Ovary (tissue), 3 donors: ENCODE measurements at regions not wholly inside any gene's neighbourhood (a gene's known extent, or its start where the extent isn't known, plus 50 kb on each side); places are given as distances from the start of the nearest gene placed in this dataset.

Experiments used
- EP300 ChIP-seq: sonication (generic); formaldehyde crosslinking; IDR thresholded peaks from one replicate; pipeline ENCODE4 v1.6.1; 2017; ENCODE audit warnings: antibody characterized with exemption
- POLR2A ChIP-seq: fragments of 450-650 bp; IDR thresholded peaks from one replicate; pipeline ENCODE4 v1.6.1; 2017; ENCODE audit warnings: antibody characterized with exemption, mild to moderate bottlenecking, moderate library complexity
- TF ChIP-seq, protein P1 (sequence below), 3 donors: fragments of 450-650 bp in 2 of 3; fragments of 200-600 bp in 1 of 3; IDR thresholded peaks; one replicate each; pipeline versions ENCODE4 v1.5.1 to v1.8.0; 2016 to 2022; ENCODE audit warnings: antibody characterized with exemption in 3 of 3, mild to moderate bottlenecking in 1 of 3
- donor health status: DM: no; HTN: no; CAD: no.

DNA sequence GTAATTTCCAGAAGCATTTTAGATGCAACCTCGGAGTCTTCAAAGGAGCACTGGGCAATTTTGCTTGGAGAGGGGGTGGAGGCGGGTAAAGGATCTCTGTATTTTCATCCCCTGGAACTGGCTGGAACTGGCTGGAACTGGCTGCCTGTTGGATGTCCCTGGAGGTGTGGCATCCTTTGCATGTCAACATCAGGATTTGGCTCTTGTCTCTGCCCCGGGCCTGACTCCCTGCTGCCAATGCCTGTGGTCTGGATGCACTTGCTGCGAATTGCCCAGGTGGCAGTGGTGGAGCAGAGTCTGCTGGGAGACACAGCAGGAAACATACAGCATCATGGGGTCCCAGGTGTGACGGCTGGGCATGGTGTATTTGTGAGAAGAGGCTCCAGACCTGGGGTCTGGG, 391.3 kb downstream of the GADD45G start:
- TF ChIP-seq, protein P1, sequence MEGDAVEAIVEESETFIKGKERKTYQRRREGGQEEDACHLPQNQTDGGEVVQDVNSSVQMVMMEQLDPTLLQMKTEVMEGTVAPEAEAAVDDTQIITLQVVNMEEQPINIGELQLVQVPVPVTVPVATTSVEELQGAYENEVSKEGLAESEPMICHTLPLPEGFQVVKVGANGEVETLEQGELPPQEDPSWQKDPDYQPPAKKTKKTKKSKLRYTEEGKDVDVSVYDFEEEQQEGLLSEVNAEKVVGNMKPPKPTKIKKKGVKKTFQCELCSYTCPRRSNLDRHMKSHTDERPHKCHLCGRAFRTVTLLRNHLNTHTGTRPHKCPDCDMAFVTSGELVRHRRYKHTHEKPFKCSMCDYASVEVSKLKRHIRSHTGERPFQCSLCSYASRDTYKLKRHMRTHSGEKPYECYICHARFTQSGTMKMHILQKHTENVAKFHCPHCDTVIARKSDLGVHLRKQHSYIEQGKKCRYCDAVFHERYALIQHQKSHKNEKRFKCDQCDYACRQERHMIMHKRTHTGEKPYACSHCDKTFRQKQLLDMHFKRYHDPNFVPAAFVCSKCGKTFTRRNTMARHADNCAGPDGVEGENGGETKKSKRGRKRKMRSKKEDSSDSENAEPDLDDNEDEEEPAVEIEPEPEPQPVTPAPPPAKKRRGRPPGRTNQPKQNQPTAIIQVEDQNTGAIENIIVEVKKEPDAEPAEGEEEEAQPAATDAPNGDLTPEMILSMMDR (IDR thresholded peaks at IDR 0.05), result no peak
- no peak for TF ChIP-seq POLR2A
- no peak for TF ChIP-seq EP300
